OCI-LY3 (cell line): ENCODE measurements at regions not wholly inside any gene's neighbourhood (a gene's known extent, or its start where the extent isn't known, plus 50 kb on each side); places are given as distances from the start of the nearest gene placed in this dataset.

ENCODE experiments used
- H2AFZ ChIP-seq: fragments of 200-600, 300-600 bp; shearing (Covaris generic); 2 replicates; pipeline ENCODE4 v1.6.0; 2014; ENCODE audit warnings: antibody characterized with exemption, low read depth, low read length
- H3K27ac ChIP-seq: fragments of 200-600, 300-600 bp; sonication (generic); 2 replicates; pipeline ENCODE4 v1.5.1; 2014; ENCODE audit warnings: mild to moderate bottlenecking, low read length, moderate library complexity, mixed read lengths
- H3K27me3 ChIP-seq: fragments of 200-600, 300-600 bp; sonication (generic); 2 replicates; pipeline ENCODE4 v1.6.1; 2014; ENCODE audit warnings: low read depth, low read length, mixed read lengths
- H3K36me3 ChIP-seq: fragments of 200-600, 300-600 bp; sonication (generic); replicated peaks from 2 replicates; pipeline ENCODE3; 2014; ENCODE audit warnings: low read depth, low read length, mixed read lengths
- H3K4me1 ChIP-seq: fragments of 300-600, 200-600 bp; sonication (generic); 2 replicates; pipeline ENCODE4 v1.6.1; 2014; ENCODE audit warnings: low read length, mixed read lengths
- H3K4me2 ChIP-seq: fragments of 200-600, 300-600 bp; sonication (generic); 2 replicates; pipeline ENCODE4 v1.6.1; 2014; ENCODE audit warnings: low read length, mixed read lengths
- H3K4me3 ChIP-seq: fragments of 300-600, 200-600 bp; sonication (generic); 2 replicates; pipeline ENCODE4 v1.5.1; 2014; ENCODE audit warnings: antibody characterized with exemption, mild to moderate bottlenecking, low read length, moderate library complexity
- H3K79me2 ChIP-seq: fragments of 300-600, 200-600 bp; shearing (Covaris generic); 2 replicates; pipeline ENCODE4 v1.6.1; 2014; ENCODE audit warnings: mild to moderate bottlenecking, low read length, mixed read lengths
- H3K9ac ChIP-seq: fragments of 300-600, 200-600 bp; shearing (Covaris generic); 2 replicates; pipeline ENCODE4 v1.6.0; 2014; ENCODE audit warnings: mild to moderate bottlenecking, low read length, moderate library complexity
- H3K9me3 ChIP-seq: fragments of 200-600, 300-600 bp; shearing (Covaris generic); 2 replicates; pipeline ENCODE4 v1.6.1; 2014; ENCODE audit warnings: low read length, mixed read lengths; ENCODE audit not compliant: insufficient read depth
- H4K20me1 ChIP-seq: fragments of 200-600, 300-600 bp; sonication (generic); 2 replicates; pipeline ENCODE4 v1.6.1; 2016; ENCODE audit warnings: low read length, mixed read lengths; ENCODE audit not compliant: insufficient read depth
- CTCF ChIP-seq: fragments of 200-600, 300-600 bp; sonication (generic); IDR thresholded peaks from 2 replicates; pipeline ENCODE4 v1.5.1; 2014; ENCODE audit warnings: antibody characterized with exemption, low read length, low read depth
- EZH2phosphoT487 ChIP-seq: fragments of 200-600 bp; shearing (Covaris generic); IDR thresholded peaks from 2 replicates; pipeline ENCODE4 v1.6.1; 2018; ENCODE audit warnings: antibody characterized with exemption, mixed run types, low read depth

- Histone ChIP-seq H3K27ac (no peak overlapping the region), H3K9me3 (no peaks in the 10 kb centered on the region), H3K27me3 (no peaks in the 10 kb centered on the region), H3K4me3 (no peak overlapping the region), H3K4me1 (no peaks in the 10 kb centered on the region), H2AFZ (no peak overlapping the region), H3K9ac (no peak overlapping the region), H3K4me2 (no peak overlapping the region), H3K79me2 (no peaks in the 10 kb centered on the region), H3K36me3 (no peaks in the 10 kb centered on the region), H4K20me1 (no peaks in the 10 kb centered on the region)
- no peak for TF ChIP-seq EZH2phosphoT487
- TF ChIP-seq CTCF = no peak
These were observed 208.8 kb upstream of the LRFN5 start for GRCh38 chr14:41397926-41398325.

- Histone ChIP-seq H3K36me3 (no peaks in the 10 kb centered on the region), H3K9me3 (no peaks in the 10 kb centered on the region), H3K9ac (no peak overlapping the region)
These were observed 213.2 kb upstream of the LRFN5 start for GRCh38 chr14:41393512-41393911.

DNA sequence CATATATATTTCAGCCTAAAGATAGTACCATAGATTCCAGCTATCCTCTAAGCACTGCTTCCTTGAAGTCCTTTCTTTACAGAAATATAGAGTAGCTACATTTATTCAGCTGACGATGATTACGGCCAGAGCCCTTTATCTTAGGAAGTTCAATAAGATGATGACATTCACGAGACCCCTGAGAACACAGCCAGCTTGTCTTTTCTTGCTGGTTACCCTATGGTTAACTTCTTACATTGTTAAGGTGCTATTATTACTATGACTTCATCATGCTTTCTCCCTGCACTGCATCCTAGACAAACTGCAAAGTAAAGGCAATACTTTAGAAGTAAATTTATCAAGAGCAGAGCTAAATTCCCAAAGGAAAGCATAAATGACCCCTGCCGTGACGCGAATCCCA, 214.4 kb upstream of the LRFN5 start:
- no peak overlapping the region for H3K4me3 ChIP-seq
- H3K9ac ChIP-seq = no peak overlapping the region
- no peak overlapping the region for H3K27ac ChIP-seq
- H3K27me3 ChIP-seq = no peaks in the 10 kb centered on the region
- TF ChIP-seq EZH2phosphoT487 (no peak), CTCF (no peak)
- H3K36me3 ChIP-seq = no peaks in the 10 kb centered on the region
- no peaks in the 10 kb centered on the region for H4K20me1 ChIP-seq
- H3K4me1 ChIP-seq = no peaks in the 10 kb centered on the region
- H3K4me2 ChIP-seq = no peak overlapping the region
- no peaks in the 10 kb centered on the region for H3K9me3 ChIP-seq
- H3K79me2 ChIP-seq = no peaks in the 10 kb centered on the region
- H2AFZ ChIP-seq = no peak overlapping the region

More at GRCh38 chr14:41393512-41393911, 213.2 kb upstream of the LRFN5 start:
- Histone ChIP-seq H3K79me2 (no peaks in the 10 kb centered on the region), H3K4me2 (no peak overlapping the region), H3K27ac (no peak overlapping the region), H3K4me1 (no peaks in the 10 kb centered on the region), H4K20me1 (no peaks in the 10 kb centered on the region), H2AFZ (no peak overlapping the region), H3K27me3 (no peaks in the 10 kb centered on the region), H3K4me3 (no peak overlapping the region)
- TF ChIP-seq EZH2phosphoT487 = no peak
- TF ChIP-seq CTCF = no peak

DNA sequence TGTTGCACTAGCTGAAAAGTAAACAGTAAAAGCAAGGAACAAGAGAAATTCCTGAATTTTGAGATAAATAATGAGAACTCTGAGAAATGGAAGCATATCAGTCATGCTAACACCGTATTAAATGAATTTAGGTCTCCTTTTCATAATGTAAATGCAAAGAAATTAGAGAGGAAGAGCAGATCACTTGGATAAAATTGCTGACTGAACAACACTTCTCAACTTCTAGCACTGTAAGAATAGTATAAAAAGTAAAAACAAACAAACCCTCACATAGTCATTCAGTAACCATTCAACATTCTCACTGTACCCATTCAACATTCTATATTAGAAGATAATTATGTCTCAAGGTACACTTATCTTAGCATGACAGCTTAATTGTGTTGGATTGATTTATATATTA, 217.3 kb upstream of the LRFN5 start:
- no peak overlapping the region for H3K9ac ChIP-seq
- no peak overlapping the region for H3K4me3 ChIP-seq
- no peak overlapping the region for H3K4me2 ChIP-seq
- no peaks in the 10 kb centered on the region for H3K4me1 ChIP-seq
- no peaks in the 10 kb centered on the region for H3K36me3 ChIP-seq
- no peaks in the 10 kb centered on the region for H4K20me1 ChIP-seq
- no peaks in the 10 kb centered on the region for H3K27me3 ChIP-seq
- H3K9me3 ChIP-seq = no peaks in the 10 kb centered on the region
- TF ChIP-seq CTCF = no peak
- no peak for TF ChIP-seq EZH2phosphoT487
- H2AFZ ChIP-seq = no peak overlapping the region
- H3K27ac ChIP-seq = no peak overlapping the region
- no peaks in the 10 kb centered on the region for H3K79me2 ChIP-seq
